GM19468 (cell line): ENCODE measurements at regions not wholly inside any gene's neighbourhood (a gene's known extent, or its start where the extent isn't known, plus 50 kb on each side); places are given as distances from the start of the nearest gene placed in this dataset.
"Not testable (repeated sequence)": the region's sequence is repeated elsewhere in the genome, so short reads cannot be mapped to it uniquely, and the experiment has no call there.

ENCODE experiments used
- ATAC-seq: cut with Tn5 transposase; IDR thresholded peaks from one replicate; pipeline ENCODE4 v1.9.1; 2021; ENCODE audit warnings: mild to moderate bottlenecking, moderate library complexity, moderate number of reproducible peaks; ENCODE audit not compliant: unreplicated experiment; ENCODE audit errors: extremely low read depth

GRCh38 chr7:81308643-81309322 lies 389.9 kb upstream of the SEMA3C start:
- ATAC-seq: no peak

GRCh38 chr7:81301815-81302214 lies 383.0 kb upstream of the SEMA3C start:
- ATAC-seq: no peak

GRCh38 chr7:81300753-81301152 lies 381.9 kb upstream of the SEMA3C start:
- no peak for ATAC-seq

- ATAC-seq: no peak
Measured at GRCh38 chr7:81299711-81300110, 380.9 kb upstream of the SEMA3C start.

- no peak for ATAC-seq
Measured at GRCh38 chr7:81298951-81299666, 380.3 kb upstream of the SEMA3C start.

GRCh38 chr7:81297317-81297716 lies 378.5 kb upstream of the SEMA3C start:
- no peak for ATAC-seq

GRCh38 chr7:81296726-81297125 lies 377.9 kb upstream of the SEMA3C start:
- ATAC-seq: no peak

- no peak for ATAC-seq
Measured at GRCh38 chr7:81294897-81295515, 376.2 kb upstream of the SEMA3C start.

- ATAC-seq: no peak
Measured at GRCh38 chr7:81293806-81294205, 375.0 kb upstream of the SEMA3C start.

- ATAC-seq: not testable (repeated sequence)
Measured at GRCh38 chr7:81286754-81287153, 367.9 kb upstream of the SEMA3C start.

- ATAC-seq: no peak
Measured at GRCh38 chr7:81285142-81285871, 366.5 kb upstream of the SEMA3C start.

GRCh38 chr7:81284576-81284975 lies 365.7 kb upstream of the SEMA3C start:
- no peak for ATAC-seq

- ATAC-seq: no peak
Measured at GRCh38 chr7:81280531-81280930, 361.7 kb upstream of the SEMA3C start.

GRCh38 chr7:81277691-81278090 lies 358.8 kb upstream of the SEMA3C start:
- no peak for ATAC-seq

- ATAC-seq: no peak
Measured at GRCh38 chr7:81273601-81274397, 354.9 kb upstream of the SEMA3C start.

- ATAC-seq: no peak
Measured at GRCh38 chr7:81272176-81272575, 353.3 kb upstream of the SEMA3C start.

GRCh38 chr7:81268551-81268950 lies 349.7 kb upstream of the SEMA3C start:
- no peak for ATAC-seq

- no peak for ATAC-seq
Measured at GRCh38 chr7:81267508-81267907, 348.7 kb upstream of the SEMA3C start.

- ATAC-seq: no peak
Measured at GRCh38 chr7:81264116-81264515, 345.3 kb upstream of the SEMA3C start.

GRCh38 chr7:81260152-81260551 lies 341.3 kb upstream of the SEMA3C start:
- ATAC-seq: no peak
